SK-N-SH (cell line): ENCODE measurements at regions not wholly inside any gene's neighbourhood (a gene's known extent, or its start where the extent isn't known, plus 50 kb on each side); places are given as distances from the start of the nearest gene placed in this dataset.

ENCODE experiments used
- CTCF ChIA-PET: fragments of 300-600, 350-600 bp; formaldehyde crosslinking; extraction: SDS; loops from one replicate; lab custom pipeline; 2021; lab: Yijun Ruan, JAX
- POLR2A ChIA-PET: fragments of 350-600 bp; sonication (Branson Sonifier 250); formaldehyde crosslinking; extraction: SDS; loops from one replicate; lab custom pipeline; 2020; ENCODE audit warnings: antibody characterized with exemption, inconsistent platforms; lab: Yijun Ruan, JAX
- DNase-seq: peaks from one replicate; pipeline ENCODE4 v3.0.0; 2012
- H2AFZ ChIP-seq: fragments of 200-600 bp; sonication (generic); 2 replicates; pipeline ENCODE4 v1.8.1; 2016; ENCODE audit warnings: antibody characterized with exemption, mild to moderate bottlenecking, low read depth
- H3F3A ChIP-seq: fragments of 200-600 bp; sonication (generic); replicated peaks from 2 replicates; pipeline ENCODE3; 2016; ENCODE audit warnings: antibody characterized with exemption, mild to moderate bottlenecking; ENCODE audit not compliant: insufficient read depth
- H3K27ac ChIP-seq, 2 experiments: fragments of 200-500 bp in 1 of 2; fragments of 200-600 bp in 1 of 2; sonication (Bioruptor generic) in 1 of 2; sonication (generic), shearing (Covaris generic) in 1 of 2; 2 replicates each; pipeline versions ENCODE4 v1.5.1 to v1.6.1; 2014 to 2016; ENCODE audit warnings: low read depth in 2 of 2, inconsistent platforms in 1 of 2, low read length in 1 of 2, mild to moderate bottlenecking in 1 of 2, mixed read lengths in 1 of 2
- H3K27me3 ChIP-seq: fragments of 200-600 bp; sonication (generic), shearing (Covaris generic); 2 replicates; pipeline ENCODE4 v1.6.1; 2016; ENCODE audit warnings: mixed run types; ENCODE audit not compliant: insufficient read depth
- H3K36me3 ChIP-seq, 2 experiments: fragments of 200-500 bp in 1 of 2; fragments of 200-600 bp in 1 of 2; sonication (Bioruptor generic) in 1 of 2; sonication (generic) in 1 of 2; replicated peaks in 1 of 2; 2 replicates each; pipeline versions ENCODE3 to v1.5.1; 2014 to 2016; ENCODE audit warnings: low read length in 1 of 2, mild to moderate bottlenecking in 1 of 2; ENCODE audit not compliant: insufficient read depth in 2 of 2, control insufficient read depth in 1 of 2
- H3K4me1 ChIP-seq, 2 experiments: fragments of 200-500 bp in 1 of 2; fragments of 200-600 bp in 1 of 2; sonication (Bioruptor generic) in 1 of 2; sonication (generic), shearing (Covaris generic) in 1 of 2; 2 replicates each; pipeline versions ENCODE4 v1.5.1 to v1.6.1; 2014 to 2016; ENCODE audit warnings: low read depth in 1 of 2, low read length in 1 of 2, mixed run types in 1 of 2; ENCODE audit not compliant: insufficient read depth in 2 of 2, control insufficient read depth in 1 of 2
- H3K4me2 ChIP-seq: fragments of 200-600 bp; sonication (generic), shearing (Covaris generic); 2 replicates; pipeline ENCODE4 v1.6.1; 2017; ENCODE audit warnings: mixed run types
- H3K4me3 ChIP-seq, 2 experiments: fragments of 200-500 bp in 1 of 2; fragments of 200-600 bp in 1 of 2; sonication (Bioruptor generic) in 1 of 2; sonication (generic), shearing (Covaris generic) in 1 of 2; 2 replicates each; pipeline versions ENCODE4 v1.5.1 to v1.8.1; 2014 to 2016; ENCODE audit warnings: low read depth in 2 of 2, inconsistent platforms in 1 of 2, low read length in 1 of 2, mild to moderate bottlenecking in 1 of 2, mixed read lengths in 1 of 2, moderate library complexity in 1 of 2
- H3K79me2 ChIP-seq: fragments of 200-600 bp; sonication (generic); 2 replicates; pipeline ENCODE4 v1.8.1; 2017; ENCODE audit warnings: mild to moderate bottlenecking; ENCODE audit not compliant: insufficient read depth
- H3K9ac ChIP-seq: fragments of 200-600 bp; sonication (generic); 2 replicates; pipeline ENCODE4 v1.6.1; 2017; ENCODE audit warnings: mixed run types
- H3K9me2 ChIP-seq: fragments of 200-600 bp; sonication (generic); 2 replicates; pipeline ENCODE4 v1.6.1; 2017; ENCODE audit warnings: mixed run types
- H3K9me3 ChIP-seq: fragments of 200-600 bp; sonication (generic); 2 replicates; pipeline ENCODE4 v1.6.1; 2017; ENCODE audit warnings: mixed run types, mild to moderate bottlenecking, moderate library complexity
- H4K20me1 ChIP-seq: fragments of 200-600 bp; sonication (generic); 2 replicates; pipeline ENCODE4 v1.6.1; 2017; ENCODE audit warnings: mild to moderate bottlenecking, mixed run types; ENCODE audit not compliant: insufficient read depth
- CHD2 ChIP-seq: fragments of 150-350 bp; IDR thresholded peaks from 2 replicates; pipeline ENCODE4 v1.6.1; 2018; ENCODE audit warnings: low read length; ENCODE audit not compliant: partially characterized antibody
- CTCF ChIP-seq: fragments of 200-600 bp; sonication (generic); IDR thresholded peaks from 2 replicates; pipeline ENCODE4 v1.6.1; 2017; ENCODE audit warnings: antibody characterized with exemption, mild to moderate bottlenecking, moderate library complexity
- ELF1 ChIP-seq: IDR thresholded peaks from 2 replicates; pipeline ENCODE4 v1.4.0; 2012
- FOSL2 ChIP-seq: IDR thresholded peaks from 2 replicates; pipeline ENCODE4 v1.4.0; 2012; ENCODE audit warnings: low read depth, mild to moderate bottlenecking, moderate library complexity, borderline replicate concordance
- FOXM1 ChIP-seq: IDR thresholded peaks from 2 replicates; pipeline ENCODE4 v1.4.0; 2012; ENCODE audit warnings: low read depth, mild to moderate bottlenecking
- JUND ChIP-seq: IDR thresholded peaks from 2 replicates; pipeline ENCODE4 v1.4.0; 2012
- MAX ChIP-seq: IDR thresholded peaks from 2 replicates; pipeline ENCODE4 v1.4.0; 2012; ENCODE audit warnings: low read depth
- MXI1 ChIP-seq: IDR thresholded peaks from 2 replicates; pipeline ENCODE4 v1.6.1; 2012; ENCODE audit warnings: mild to moderate bottlenecking, low read depth, low read length, improper control_type of control experiment
- POLR2AphosphoS5 ChIP-seq: IDR thresholded peaks from 2 replicates; pipeline ENCODE4 v1.6.1; 2012; ENCODE audit warnings: low read depth, low read length
- RAD21 ChIP-seq: IDR thresholded peaks from 2 replicates; pipeline ENCODE4 v1.6.1; 2012; ENCODE audit warnings: mild to moderate bottlenecking, low read length
- RCOR1 ChIP-seq: fragments of 150-350 bp; IDR thresholded peaks from 2 replicates; pipeline ENCODE4 v1.6.1; 2017; ENCODE audit warnings: antibody characterized with exemption, low read length
- RFX5 ChIP-seq: IDR thresholded peaks from 2 replicates; pipeline ENCODE4 v1.6.1; 2012; ENCODE audit warnings: mild to moderate bottlenecking, improper control_type of control experiment, low read length
- RXRA ChIP-seq: IDR thresholded peaks from 2 replicates; pipeline ENCODE4 v1.4.0; 2012; ENCODE audit warnings: low read depth, mild to moderate bottlenecking, borderline replicate concordance
- SIN3A ChIP-seq: IDR thresholded peaks from 2 replicates; pipeline ENCODE4 v1.6.1; 2012; ENCODE audit warnings: low read depth, mild to moderate bottlenecking, low read length, moderate library complexity, borderline replicate concordance
- TAF1 ChIP-seq: IDR thresholded peaks from 2 replicates; pipeline ENCODE4 v1.6.1; 2012; ENCODE audit warnings: low read depth, mild to moderate bottlenecking, low read length, moderate library complexity, borderline replicate concordance
- TCF12 ChIP-seq: IDR thresholded peaks from 2 replicates; pipeline ENCODE4 v1.4.0; 2012
- TEAD4 ChIP-seq: IDR thresholded peaks from 2 replicates; pipeline ENCODE4 v1.4.0; 2012; ENCODE audit warnings: mild to moderate bottlenecking, borderline replicate concordance; ENCODE audit not compliant: insufficient read depth
- USF1 ChIP-seq: IDR thresholded peaks from 2 replicates; pipeline ENCODE4 v1.4.0; 2012; ENCODE audit warnings: low read depth, borderline replicate concordance
- ZBTB33 ChIP-seq: IDR thresholded peaks from 2 replicates; pipeline ENCODE4 v1.4.0; 2012; ENCODE audit warnings: low read depth, borderline replicate concordance
- WGBS: methylation state at CpG from one replicate; pipeline ENCODE4 v1.1.6; 2017; ENCODE audit warnings: low lambda C conversion rate; 5-methylcytosine and 5-hydroxymethylcytosine counted together

GRCh38 chr7:153091477-153091876 lies 331.9 kb downstream of the ACTR3B start:
- Histone ChIP-seq H3K9ac (no peak overlapping the region), H3K27ac (no peak overlapping the region), H3F3A (no peaks in the 10 kb centered on the region), H3K36me3 (no peaks in the 10 kb centered on the region), H3K9me3 (no peaks in the 10 kb centered on the region), H3K4me1 (no peaks in the 10 kb centered on the region), H2AFZ (no peak overlapping the region), H3K79me2 (no peaks in the 10 kb centered on the region), H3K9me2 (no peaks in the 10 kb centered on the region), H3K4me2 (no peak overlapping the region), H3K4me3 (no peak overlapping the region), H4K20me1 (no peaks in the 10 kb centered on the region), H3K27me3 (no peaks in the 10 kb centered on the region)
- TF ChIP-seq CHD2 (no peak), RAD21 (no peak), MXI1 (no peak), FOSL2 (no peak), ZBTB33 (no peak), CTCF (no peak)
- DNase-seq: no peak
- ChIA-PET CTCF (interaction anchor here (1.4 kb wide), 1 partner anchor 37 kb away, joined by 5 read pairs; no protein-coding TSS in a partner anchor), POLR2A (no interaction called here)
- 21% methylated on average over 13 of the region's 13 CpGs for WGBS

- Histone ChIP-seq H3K79me2 (no peaks in the 10 kb centered on the region), H3K9ac (no peak overlapping the region), H2AFZ (no peak overlapping the region), H3K27ac (no peak overlapping the region), H3K9me3 (peaks cover 3% of the 10 kb centered on the region; the same call in 1 of the 2 replicates), H3K4me1 (no peaks in the 10 kb centered on the region), H3K36me3 (no peaks in the 10 kb centered on the region), H4K20me1 (no peaks in the 10 kb centered on the region), H3F3A (no peaks in the 10 kb centered on the region), H3K4me3 (no peak overlapping the region), H3K27me3 (no peaks in the 10 kb centered on the region), H3K9me2 (no peaks in the 10 kb centered on the region), H3K4me2 (no peak overlapping the region)
- 15% methylated on average over 8 of the region's 8 CpGs for WGBS
- CTCF ChIA-PET: no interaction called here
- DNase-seq: no peak
- POLR2A ChIA-PET: no interaction called here
- TF ChIP-seq RFX5 (no peak), USF1 (no peak), RCOR1 (no peak), FOXM1 (no peak), TAF1 (no peak), JUND (no peak), TEAD4 (no peak), RXRA (no peak), POLR2AphosphoS5 (no peak), MAX (no peak), CHD2 (no peak), ELF1 (no peak), FOSL2 (no peak), SIN3A (no peak), CTCF (no peak), MXI1 (no peak), TCF12 (no peak)
These were observed 338.1 kb downstream of the ACTR3B start for GRCh38 chr7:153097511-153098201.
